HG02571 (cell line): ENCODE measurements at regions not wholly inside any gene's neighbourhood (a gene's known extent, or its start where the extent isn't known, plus 50 kb on each side); places are given as distances from the start of the nearest gene placed in this dataset.
A peak's percentile ranks its signal among the peaks of the same experiment; 100 is the strongest.
"Not testable (repeated sequence)": the region's sequence is repeated elsewhere in the genome, so short reads cannot be mapped to it uniquely, and the experiment has no call there.

Source experiments
- ATAC-seq: cut with Tn5 transposase; IDR thresholded peaks from one replicate; pipeline ENCODE4 v1.9.1; 2021; ENCODE audit warnings: mild to moderate bottlenecking, moderate library complexity; ENCODE audit not compliant: unreplicated experiment

- no peak for ATAC-seq
These were observed 681.5 kb upstream of the FAM98A start for GRCh38 chr2:34280606-34281005.

- ATAC-seq: peak; percentile 86
These were observed 668.0 kb upstream of the FAM98A start for GRCh38 chr2:34266908-34267697.

GRCh38 chr2:34261701-34262100 lies 662.6 kb upstream of the FAM98A start:
- ATAC-seq: no peak

- no peak for ATAC-seq
These were observed 655.3 kb upstream of the FAM98A start for GRCh38 chr2:34254272-34254878.

GRCh38 chr2:34252111-34252510 lies 653.0 kb upstream of the FAM98A start:
- ATAC-seq: no peak

- no peak for ATAC-seq
These were observed 652.5 kb upstream of the FAM98A start for GRCh38 chr2:34251578-34251977.

GRCh38 chr2:34244195-34244594 lies 645.1 kb upstream of the FAM98A start:
- ATAC-seq: no peak

- no peak for ATAC-seq
These were observed 643.6 kb upstream of the FAM98A start for GRCh38 chr2:34242763-34243123.

GRCh38 chr2:34241905-34242762 lies 643.0 kb upstream of the FAM98A start:
- no peak for ATAC-seq

- ATAC-seq: no peak
These were observed 640.4 kb upstream of the FAM98A start for GRCh38 chr2:34239511-34239910.

- no peak for ATAC-seq
These were observed 635.7 kb upstream of the FAM98A start for GRCh38 chr2:34234823-34235222.

GRCh38 chr2:34229998-34230397 lies 630.9 kb upstream of the FAM98A start:
- ATAC-seq: no peak

- no peak for ATAC-seq
These were observed 616.1 kb upstream of the FAM98A start for GRCh38 chr2:34215174-34215573.

- not testable (repeated sequence) for ATAC-seq
These were observed 611.3 kb upstream of the FAM98A start for GRCh38 chr2:34210382-34210781.

GRCh38 chr2:34204560-34204959 lies 605.5 kb upstream of the FAM98A start:
- ATAC-seq: no peak

GRCh38 chr2:34201099-34201498 lies 602.0 kb upstream of the FAM98A start:
- no peak for ATAC-seq

GRCh38 chr2:34199971-34200370 lies 600.9 kb upstream of the FAM98A start:
- ATAC-seq: no peak

- no peak for ATAC-seq
These were observed 594.1 kb upstream of the FAM98A start for GRCh38 chr2:34193164-34193563.

- ATAC-seq: no peak
These were observed 589.6 kb upstream of the FAM98A start for GRCh38 chr2:34188464-34189303.

GRCh38 chr2:34179511-34179910 lies 580.4 kb upstream of the FAM98A start:
- ATAC-seq: no peak

GRCh38 chr2:34178482-34178881 lies 579.4 kb upstream of the FAM98A start:
- ATAC-seq: no peak
